Liver (tissue), 2 donors: ENCODE measurements at regions not wholly inside any gene's neighbourhood (a gene's known extent, or its start where the extent isn't known, plus 50 kb on each side); places are given as distances from the start of the nearest gene placed in this dataset.

Experiments
- REST ChIP-seq: IDR thresholded peaks from 2 replicates; pipeline ENCODE4 v1.6.1; 2016; ENCODE audit warnings: antibody characterized with exemption, mild to moderate bottlenecking
- TF ChIP-seq, protein P1 (sequence below): fragments of 150-350 bp; IDR thresholded peaks from 2 replicates; pipeline ENCODE4 v1.5.1; 2017; ENCODE audit warnings: improper control_type of control experiment, low read depth, low read length; ENCODE audit not compliant: missing input control
- donor health status: healthy.

GRCh38 chr1:244989813-244990212 is 125.5 kb upstream of the HNRNPU start:
- TF ChIP-seq, protein P1, sequence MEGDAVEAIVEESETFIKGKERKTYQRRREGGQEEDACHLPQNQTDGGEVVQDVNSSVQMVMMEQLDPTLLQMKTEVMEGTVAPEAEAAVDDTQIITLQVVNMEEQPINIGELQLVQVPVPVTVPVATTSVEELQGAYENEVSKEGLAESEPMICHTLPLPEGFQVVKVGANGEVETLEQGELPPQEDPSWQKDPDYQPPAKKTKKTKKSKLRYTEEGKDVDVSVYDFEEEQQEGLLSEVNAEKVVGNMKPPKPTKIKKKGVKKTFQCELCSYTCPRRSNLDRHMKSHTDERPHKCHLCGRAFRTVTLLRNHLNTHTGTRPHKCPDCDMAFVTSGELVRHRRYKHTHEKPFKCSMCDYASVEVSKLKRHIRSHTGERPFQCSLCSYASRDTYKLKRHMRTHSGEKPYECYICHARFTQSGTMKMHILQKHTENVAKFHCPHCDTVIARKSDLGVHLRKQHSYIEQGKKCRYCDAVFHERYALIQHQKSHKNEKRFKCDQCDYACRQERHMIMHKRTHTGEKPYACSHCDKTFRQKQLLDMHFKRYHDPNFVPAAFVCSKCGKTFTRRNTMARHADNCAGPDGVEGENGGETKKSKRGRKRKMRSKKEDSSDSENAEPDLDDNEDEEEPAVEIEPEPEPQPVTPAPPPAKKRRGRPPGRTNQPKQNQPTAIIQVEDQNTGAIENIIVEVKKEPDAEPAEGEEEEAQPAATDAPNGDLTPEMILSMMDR, result no peak
- TF ChIP-seq REST, result no peak
